Neutrophil (primary cell): ENCODE measurements at regions not wholly inside any gene's neighbourhood (a gene's known extent, or its start where the extent isn't known, plus 50 kb on each side); places are given as distances from the start of the nearest gene placed in this dataset.

Experiments
- H3K27ac ChIP-seq: fragments of 200-600 bp; sonication (generic); 2 replicates; pipeline ENCODE4 v1.5.1; 2016; ENCODE audit warnings: mild to moderate bottlenecking, moderate library complexity
- H3K27me3 ChIP-seq: fragments of 200-600 bp; sonication (generic); 2 replicates; pipeline ENCODE4 v1.6.0; 2016; ENCODE audit warnings: mild to moderate bottlenecking
- H3K36me3 ChIP-seq: fragments of 200-600 bp; sonication (generic); 2 replicates; pipeline ENCODE4 v1.5.1; 2017
- H3K4me1 ChIP-seq, 2 experiments: fragments of 200-600 bp in 1 of 2; sonication (generic) in 1 of 2; 1 replicate in 1 of 2; 2 replicates in 1 of 2; pipeline versions ENCODE4 v1.5.1 to v1.6.1; 2013 to 2016; ENCODE audit warnings: low read depth in 1 of 2, low read length in 1 of 2, mild to moderate bottlenecking in 1 of 2, moderate library complexity in 1 of 2; ENCODE audit not compliant: control insufficient read depth in 1 of 2, insufficient read depth in 1 of 2
- H3K4me3 ChIP-seq, 2 experiments: fragments of 200-600 bp in 1 of 2; sonication (generic) in 1 of 2; 1 replicate in 1 of 2; 2 replicates in 1 of 2; pipeline ENCODE4 v1.5.1; 2013 to 2016; ENCODE audit warnings: low read depth in 1 of 2, low read length in 1 of 2, mild to moderate bottlenecking in 1 of 2, moderate library complexity in 1 of 2
- H3K9me3 ChIP-seq: fragments of 200-600 bp; sonication (generic); 2 replicates; pipeline ENCODE4 v1.5.1; 2016
- TF ChIP-seq, protein P1 (sequence below): fragments of 200-600 bp; sonication (generic); IDR thresholded peaks from 2 replicates; pipeline ENCODE4 v1.5.1; 2016; ENCODE audit warnings: antibody characterized with exemption

- Histone ChIP-seq H3K4me1 (no peaks in the 10 kb centered on the region), H3K9me3 (no peaks in the 10 kb centered on the region), H3K4me3 (no peak overlapping the region), H3K36me3 (no peaks in the 10 kb centered on the region), H3K27me3 (no peaks in the 10 kb centered on the region), H3K27ac (no peak overlapping the region)
- TF ChIP-seq, protein P1, sequence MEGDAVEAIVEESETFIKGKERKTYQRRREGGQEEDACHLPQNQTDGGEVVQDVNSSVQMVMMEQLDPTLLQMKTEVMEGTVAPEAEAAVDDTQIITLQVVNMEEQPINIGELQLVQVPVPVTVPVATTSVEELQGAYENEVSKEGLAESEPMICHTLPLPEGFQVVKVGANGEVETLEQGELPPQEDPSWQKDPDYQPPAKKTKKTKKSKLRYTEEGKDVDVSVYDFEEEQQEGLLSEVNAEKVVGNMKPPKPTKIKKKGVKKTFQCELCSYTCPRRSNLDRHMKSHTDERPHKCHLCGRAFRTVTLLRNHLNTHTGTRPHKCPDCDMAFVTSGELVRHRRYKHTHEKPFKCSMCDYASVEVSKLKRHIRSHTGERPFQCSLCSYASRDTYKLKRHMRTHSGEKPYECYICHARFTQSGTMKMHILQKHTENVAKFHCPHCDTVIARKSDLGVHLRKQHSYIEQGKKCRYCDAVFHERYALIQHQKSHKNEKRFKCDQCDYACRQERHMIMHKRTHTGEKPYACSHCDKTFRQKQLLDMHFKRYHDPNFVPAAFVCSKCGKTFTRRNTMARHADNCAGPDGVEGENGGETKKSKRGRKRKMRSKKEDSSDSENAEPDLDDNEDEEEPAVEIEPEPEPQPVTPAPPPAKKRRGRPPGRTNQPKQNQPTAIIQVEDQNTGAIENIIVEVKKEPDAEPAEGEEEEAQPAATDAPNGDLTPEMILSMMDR, result no peak
These were observed 1104.0 kb downstream of the EPHA7 start for GRCh38 chr6:92315312-92315711.

DNA sequence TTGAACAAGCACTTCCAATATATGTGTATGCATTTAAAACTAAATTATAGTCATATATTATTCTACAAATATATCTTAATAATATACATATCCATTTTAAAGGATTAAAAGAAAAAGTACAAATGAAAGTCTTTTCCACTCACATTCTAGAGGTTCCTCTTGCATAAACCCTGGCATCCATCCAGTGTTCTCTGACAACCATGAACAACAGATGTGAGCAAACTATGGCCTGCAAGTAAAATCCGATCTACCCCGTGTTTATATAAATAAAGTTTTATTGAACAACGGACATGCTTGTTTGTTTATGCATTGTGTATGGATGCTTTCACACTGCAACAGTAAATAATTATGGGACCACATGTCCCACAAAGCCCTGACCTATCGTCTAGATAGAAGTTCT is 1122.3 kb downstream of the EPHA7 start:
- H3K36me3 ChIP-seq, result no peaks in the 10 kb centered on the region
- H3K4me1 ChIP-seq, result no peaks in the 10 kb centered on the region
- TF ChIP-seq, protein P1, result no peak
- H3K27me3 ChIP-seq, result no peaks in the 10 kb centered on the region
- H3K27ac ChIP-seq, result no peak overlapping the region
- no peaks in the 10 kb centered on the region for H3K9me3 ChIP-seq
- no peak overlapping the region for H3K4me3 ChIP-seq

DNA sequence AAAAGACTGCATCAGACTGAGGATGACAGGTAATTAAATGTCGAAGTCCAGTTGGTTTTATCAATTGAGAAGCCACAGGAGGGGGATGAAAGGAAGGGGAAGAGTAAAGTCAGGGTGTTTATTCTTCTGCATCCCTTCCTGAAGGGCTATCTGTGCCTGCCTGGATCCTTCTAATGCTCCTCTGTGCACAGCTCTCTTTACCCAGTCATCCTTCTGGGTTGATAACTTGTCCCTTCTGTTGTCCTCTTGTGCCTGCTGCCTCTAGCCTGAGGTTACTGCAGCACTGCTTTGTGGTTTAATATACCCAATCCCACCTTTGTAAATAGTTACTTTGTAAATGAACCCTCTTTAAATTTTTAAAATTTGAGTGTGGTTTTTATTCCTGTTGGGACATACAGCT is 1127.3 kb downstream of the EPHA7 start:
- Histone ChIP-seq H3K9me3 (no peaks in the 10 kb centered on the region), H3K4me3 (no peak overlapping the region), H3K36me3 (no peaks in the 10 kb centered on the region), H3K27me3 (no peaks in the 10 kb centered on the region), H3K27ac (no peak overlapping the region), H3K4me1 (no peaks in the 10 kb centered on the region)
- TF ChIP-seq, protein P1, result no peak

DNA sequence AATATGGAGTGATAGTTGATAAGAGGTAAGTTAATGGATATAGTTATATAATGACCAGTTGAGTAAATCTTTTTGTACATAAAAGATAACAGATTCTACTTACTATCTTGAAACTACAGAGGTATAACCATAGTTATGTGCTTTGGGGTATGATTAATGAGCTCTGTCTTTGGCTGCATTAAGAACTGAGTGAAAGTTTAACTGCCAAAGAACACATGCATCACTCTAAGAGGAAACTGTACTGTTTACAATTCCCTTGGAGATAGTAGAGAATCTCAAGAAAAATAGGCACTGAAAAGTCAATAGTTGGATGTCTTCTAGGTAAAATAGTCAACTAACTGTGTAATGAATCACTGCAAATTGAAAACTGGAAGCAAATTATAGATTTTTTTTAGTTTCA is 1129.5 kb downstream of the EPHA7 start:
- TF ChIP-seq, protein P1, result no peak
- no peaks in the 10 kb centered on the region for H3K27me3 ChIP-seq
- no peaks in the 10 kb centered on the region for H3K36me3 ChIP-seq
- no peak overlapping the region for H3K4me3 ChIP-seq
- no peaks in the 10 kb centered on the region for H3K9me3 ChIP-seq
- H3K27ac ChIP-seq, result no peak overlapping the region
- H3K4me1 ChIP-seq, result no peaks in the 10 kb centered on the region

DNA sequence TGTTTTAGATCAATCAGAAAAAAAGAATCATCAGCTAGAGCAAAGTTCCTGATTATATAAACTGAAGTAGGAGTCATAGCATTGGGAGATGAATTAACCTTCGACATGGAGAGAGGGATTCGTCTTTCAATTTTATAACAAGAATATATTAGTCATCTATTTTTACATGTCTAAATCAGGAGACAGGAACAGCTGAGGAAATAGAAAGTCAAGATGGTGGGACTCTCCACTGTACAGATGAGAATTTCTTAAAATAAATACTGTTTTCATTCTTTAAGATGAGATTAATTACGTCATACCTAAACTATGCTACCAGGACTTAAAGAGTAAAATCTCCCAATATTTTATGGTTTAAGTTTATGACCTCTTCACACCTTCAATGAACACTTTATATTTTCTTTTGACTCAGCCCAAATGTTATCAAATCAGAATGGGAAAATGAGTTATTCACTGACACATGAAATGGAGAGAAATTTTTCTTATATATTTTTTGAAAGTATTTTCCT is 1137.7 kb downstream of the EPHA7 start:
- Histone ChIP-seq H3K27me3 (no peaks in the 10 kb centered on the region), H3K9me3 (no peaks in the 10 kb centered on the region), H3K4me3 (no peak overlapping the region), H3K27ac (no peak overlapping the region), H3K4me1 (no peaks in the 10 kb centered on the region), H3K36me3 (no peaks in the 10 kb centered on the region)
- TF ChIP-seq, protein P1, result no peak

- no peaks in the 10 kb centered on the region for H3K9me3 ChIP-seq
- H3K27ac ChIP-seq, result no peak overlapping the region
- TF ChIP-seq, protein P1, result no peak
- no peaks in the 10 kb centered on the region for H3K4me1 ChIP-seq
- H3K4me3 ChIP-seq, result no peak overlapping the region
- no peaks in the 10 kb centered on the region for H3K36me3 ChIP-seq
- H3K27me3 ChIP-seq, result no peaks in the 10 kb centered on the region
These were observed 1144.2 kb downstream of the EPHA7 start for GRCh38 chr6:92275150-92275549.
